ENCODE measurements at regions not wholly inside any gene's neighbourhood (a gene's known extent, or its start where the extent isn't known, plus 50 kb on each side); places are given as distances from the start of the nearest gene placed in this dataset.

DNA sequence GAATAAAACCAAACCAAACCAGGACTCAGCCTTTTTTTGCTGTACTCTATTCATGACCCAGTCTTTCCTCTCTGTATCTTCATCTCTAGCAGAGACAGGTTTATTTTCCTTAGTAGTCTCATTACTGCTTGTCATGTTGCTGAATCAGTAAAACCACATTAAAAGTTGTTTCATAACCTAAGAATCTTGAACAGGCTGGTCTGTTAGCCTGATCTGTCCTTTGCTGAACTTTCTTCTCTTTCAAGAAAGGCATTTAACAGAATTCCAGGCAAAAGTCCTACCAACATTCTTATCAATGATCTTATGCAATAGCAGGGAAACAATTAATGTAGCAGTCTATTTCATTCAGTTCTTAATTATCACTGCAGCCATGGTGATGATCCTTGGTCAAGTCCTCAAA, 197.7 kb downstream of the CASP12 start:
- Histone ChIP-seq H3K4me3 (no peak overlapping the region), H3K27ac (no peak overlapping the region), H3K27me3 (replicated peaks in 1 of 7) (no peaks in the 10 kb centered on the region), H3K9me3 (no peaks in the 10 kb centered on the region), H3K4me1 (peaks cover under 1 to 23% (median 14%) of the 10 kb centered on the region in 6 donors), H3K36me3 (no peaks in the 10 kb centered on the region)
- DNase-seq = no peak
- TF ChIP-seq POLR2AphosphoS5 (IDR thresholded peaks at IDR 0.05) (no peak), POLR2A (IDR thresholded peaks at IDR 0.05) (no peak)
- TF ChIP-seq, protein P1, sequence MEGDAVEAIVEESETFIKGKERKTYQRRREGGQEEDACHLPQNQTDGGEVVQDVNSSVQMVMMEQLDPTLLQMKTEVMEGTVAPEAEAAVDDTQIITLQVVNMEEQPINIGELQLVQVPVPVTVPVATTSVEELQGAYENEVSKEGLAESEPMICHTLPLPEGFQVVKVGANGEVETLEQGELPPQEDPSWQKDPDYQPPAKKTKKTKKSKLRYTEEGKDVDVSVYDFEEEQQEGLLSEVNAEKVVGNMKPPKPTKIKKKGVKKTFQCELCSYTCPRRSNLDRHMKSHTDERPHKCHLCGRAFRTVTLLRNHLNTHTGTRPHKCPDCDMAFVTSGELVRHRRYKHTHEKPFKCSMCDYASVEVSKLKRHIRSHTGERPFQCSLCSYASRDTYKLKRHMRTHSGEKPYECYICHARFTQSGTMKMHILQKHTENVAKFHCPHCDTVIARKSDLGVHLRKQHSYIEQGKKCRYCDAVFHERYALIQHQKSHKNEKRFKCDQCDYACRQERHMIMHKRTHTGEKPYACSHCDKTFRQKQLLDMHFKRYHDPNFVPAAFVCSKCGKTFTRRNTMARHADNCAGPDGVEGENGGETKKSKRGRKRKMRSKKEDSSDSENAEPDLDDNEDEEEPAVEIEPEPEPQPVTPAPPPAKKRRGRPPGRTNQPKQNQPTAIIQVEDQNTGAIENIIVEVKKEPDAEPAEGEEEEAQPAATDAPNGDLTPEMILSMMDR (IDR thresholded peaks at IDR 0.05 in 8 of 11, conservative IDR thresholded peaks at IDR 0.05 in 3 of 11) = no peak
- intact Hi-C loops (cut with DNase I; ENCODE audit: low total_unique reads) = no loop called here

DNA sequence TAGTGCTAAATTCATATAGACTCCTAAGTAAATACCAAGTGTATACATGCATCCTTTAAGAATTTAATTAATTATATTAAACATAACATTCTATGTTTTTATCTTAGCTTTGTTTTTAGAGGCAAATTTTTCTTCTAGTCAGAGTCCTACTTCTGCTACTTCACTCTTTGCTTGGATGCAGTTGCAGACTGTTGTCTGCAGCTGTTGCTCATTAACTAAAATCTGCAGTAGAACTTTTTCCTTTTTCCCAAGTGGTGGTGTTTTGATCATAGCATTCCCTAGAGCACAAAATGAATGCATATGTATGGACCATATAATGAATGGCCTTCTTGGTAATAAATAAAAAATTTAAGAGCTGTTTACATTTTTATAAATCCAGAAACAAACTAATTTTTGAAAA, 198.3 kb downstream of the CASP12 start:
- no peaks in the 10 kb centered on the region for H3K9me3 ChIP-seq
- H3K4me1 ChIP-seq = peaks cover 0 to 17% (median 9%) of the 10 kb centered on the region in 6 donors
- intact Hi-C loops (cut with DNase I; ENCODE audit: low total_unique reads) = no loop called here
- H3K36me3 ChIP-seq = no peaks in the 10 kb centered on the region
- H3K4me3 ChIP-seq = no peak overlapping the region
- TF ChIP-seq, protein P1 (IDR thresholded peaks at IDR 0.05 in 8 of 11, conservative IDR thresholded peaks at IDR 0.05 in 3 of 11) = no peak
- TF ChIP-seq POLR2AphosphoS5 (IDR thresholded peaks at IDR 0.05) (no peak), POLR2A (IDR thresholded peaks at IDR 0.05) (no peak)
- H3K27ac ChIP-seq = no peak overlapping the region
- H3K27me3 ChIP-seq (replicated peaks in 1 of 7) = no peaks in the 10 kb centered on the region
- DNase-seq = no peak

DNA sequence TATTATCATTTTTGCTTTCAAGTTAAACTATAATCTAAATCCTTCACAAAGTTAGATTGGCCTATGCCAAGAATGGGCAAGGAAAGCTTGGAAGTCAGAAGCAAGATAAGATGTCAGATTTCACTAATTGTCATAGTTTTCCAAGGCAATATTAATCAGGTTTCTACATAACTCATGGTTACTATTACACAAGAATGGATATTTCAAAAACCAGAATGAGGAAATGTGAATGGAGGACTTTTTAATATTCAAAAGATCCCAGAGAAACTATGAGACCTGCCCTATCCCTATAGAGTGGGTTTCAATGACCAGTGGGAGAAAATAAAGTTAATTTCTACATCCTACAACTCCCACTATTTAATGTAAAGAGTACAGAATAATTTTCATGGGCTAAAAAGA, 203.2 kb downstream of the CASP12 start:
- Histone ChIP-seq H3K4me1 (peaks cover 0 to 7% (median 0%) of the 10 kb centered on the region in 6 donors), H3K36me3 (no peaks in the 10 kb centered on the region), H3K4me3 (no peak overlapping the region), H3K27me3 (replicated peaks in 1 of 7) (no peaks in the 10 kb centered on the region), H3K9me3 (peaks cover 0 to 3% (median 0%) of the 10 kb centered on the region in 8 donors), H3K27ac (no peak overlapping the region)
- DNase-seq = no peak
- TF ChIP-seq, protein P1 (IDR thresholded peaks at IDR 0.05 in 8 of 11, conservative IDR thresholded peaks at IDR 0.05 in 3 of 11) = no peak
- TF ChIP-seq POLR2AphosphoS5 (IDR thresholded peaks at IDR 0.05) (no peak), POLR2A (IDR thresholded peaks at IDR 0.05) (no peak)
- intact Hi-C loops (cut with DNase I; ENCODE audit: low total_unique reads) = no loop called here

DNA sequence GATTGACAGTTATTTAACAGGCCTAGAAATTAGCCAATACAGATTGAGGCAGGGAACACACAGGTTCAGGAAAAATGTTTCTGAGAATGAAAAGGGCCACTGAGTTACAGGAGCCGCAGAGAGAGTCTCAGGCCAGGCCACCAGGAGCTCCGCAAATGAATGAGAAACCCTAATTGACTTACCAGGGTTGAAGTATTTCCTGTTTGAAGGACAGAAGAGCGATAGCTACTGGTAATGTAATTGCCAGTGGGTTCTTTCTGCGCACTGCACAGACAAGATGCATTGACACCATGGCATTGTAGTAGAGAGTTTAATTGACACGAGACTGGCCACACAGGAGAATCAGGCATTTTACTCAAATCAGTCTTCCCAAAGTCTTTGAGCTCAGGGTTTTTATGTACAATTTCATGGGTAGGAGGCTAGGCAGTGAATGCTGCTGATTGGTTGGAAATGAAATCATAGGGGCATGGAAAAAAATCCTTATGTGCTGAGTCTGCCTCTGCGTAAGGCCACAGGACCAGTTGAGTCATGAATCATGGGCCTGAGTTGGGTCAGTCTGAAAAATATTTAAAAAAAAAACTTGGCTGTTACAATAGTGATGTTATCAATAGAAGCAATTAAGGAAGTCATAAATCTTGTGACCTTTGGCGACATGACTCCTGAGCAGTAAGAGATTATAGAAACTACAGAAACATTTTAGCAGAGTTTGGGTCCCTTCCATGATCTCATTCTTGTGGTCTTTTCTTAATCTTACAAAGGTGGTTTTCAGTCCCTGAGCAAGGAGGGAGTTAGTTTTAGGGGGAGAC, 203.8 kb downstream of the CASP12 start:
- 72 to 83% (median 78%) methylated on average over 7 of the region's 7 CpGs for WGBS, 5 donors
- TF ChIP-seq POLR2A (IDR thresholded peaks at IDR 0.05) = no peak
- TF ChIP-seq, protein P1 (IDR thresholded peaks at IDR 0.05 in 8 of 11, conservative IDR thresholded peaks at IDR 0.05 in 3 of 11) = no peak
- TF ChIP-seq POLR2AphosphoS5 (IDR thresholded peaks at IDR 0.05) = no peak
- Histone ChIP-seq H3K27ac (no peak overlapping the region), H3K9me3 (peaks cover 0 to 3% (median 0%) of the 10 kb centered on the region in 8 donors), H3K4me3 (no peak overlapping the region), H3K27me3 (replicated peaks in 1 of 7) (no peaks in the 10 kb centered on the region), H3K4me1 (peaks cover 0 to 7% (median 0%) of the 10 kb centered on the region in 6 donors), H3K36me3 (no peaks in the 10 kb centered on the region)
- no peak for DNase-seq
- intact Hi-C loops (cut with DNase I; ENCODE audit: low total_unique reads) = no loop called here
